Stimulated activated naive CD4-positive, alpha-beta T cell treated with Interleukin-2 at 50 U/mL for 16 hours (primary cell): ENCODE measurements at regions not wholly inside any gene's neighbourhood (a gene's known extent, or its start where the extent isn't known, plus 50 kb on each side); places are given as distances from the start of the nearest gene placed in this dataset.

ENCODE experiments used
- DNase-seq: peaks from one replicate; lab custom pipeline; 2025; lab: John Stamatoyannopoulos, UW

DNA sequence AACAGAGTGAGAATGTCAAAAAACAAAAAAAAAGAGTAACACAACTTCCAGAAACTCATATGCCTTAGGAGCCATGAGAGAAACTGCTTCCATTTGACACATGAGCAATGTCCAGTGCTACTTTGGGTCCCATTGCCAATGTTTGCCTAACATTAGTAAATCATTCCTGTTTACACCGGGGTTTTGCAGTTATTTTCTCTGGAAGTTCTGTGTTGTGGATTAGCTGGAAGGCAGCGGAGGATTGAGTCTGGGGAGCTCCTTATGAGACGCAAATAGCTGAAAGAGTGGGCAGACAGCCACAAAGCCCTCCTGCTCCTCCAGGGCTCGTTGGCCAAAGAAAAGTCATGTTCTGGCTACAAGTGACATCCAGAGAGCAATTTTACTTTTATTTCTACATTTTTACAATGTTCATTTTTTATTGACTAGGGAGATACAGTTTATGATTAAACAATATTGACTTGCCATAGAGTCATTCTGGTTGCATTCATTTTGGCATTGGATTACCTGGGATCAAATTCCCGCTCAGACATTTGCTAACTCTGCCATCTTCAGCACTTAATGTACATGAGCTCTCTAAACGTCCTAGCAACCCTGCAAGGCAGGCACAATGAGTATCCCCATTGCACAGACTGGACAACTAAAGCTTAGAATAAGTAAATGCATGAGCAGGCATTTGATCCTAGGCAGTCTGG is 66.4 kb upstream of the GALNT2 start:
- no peak for DNase-seq

DNA sequence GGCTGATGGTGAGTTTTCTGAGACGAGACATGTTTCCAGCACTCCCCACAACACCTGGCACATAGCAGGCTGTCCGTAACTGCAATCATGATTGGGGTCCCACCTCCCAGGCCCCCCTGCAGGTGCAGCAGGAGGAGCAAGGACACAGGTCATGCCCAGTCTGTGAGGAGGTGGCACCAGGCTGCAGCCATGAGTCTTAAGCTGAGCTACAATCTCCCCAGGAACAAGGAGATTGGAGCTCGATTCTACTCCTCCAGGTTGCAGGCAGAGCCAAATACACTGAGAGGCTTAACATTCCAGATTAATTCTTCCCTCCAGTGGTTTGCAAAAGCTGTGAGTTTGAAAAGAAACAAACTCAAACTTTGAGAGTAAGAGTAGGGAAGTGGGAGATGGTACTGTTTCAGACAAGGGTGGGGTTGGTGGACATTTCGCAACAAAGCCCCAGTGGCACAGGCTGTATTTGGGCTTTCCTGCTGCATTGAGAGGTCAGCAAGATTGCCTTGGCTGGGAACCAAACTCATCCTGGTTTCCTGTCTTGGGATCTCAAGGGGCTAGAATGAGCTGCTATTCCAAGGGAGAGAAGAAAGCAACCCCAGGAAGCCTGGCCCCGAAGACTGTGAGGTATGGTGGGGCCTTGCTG is 64.8 kb upstream of the GALNT2 start:
- no peak for DNase-seq

DNA sequence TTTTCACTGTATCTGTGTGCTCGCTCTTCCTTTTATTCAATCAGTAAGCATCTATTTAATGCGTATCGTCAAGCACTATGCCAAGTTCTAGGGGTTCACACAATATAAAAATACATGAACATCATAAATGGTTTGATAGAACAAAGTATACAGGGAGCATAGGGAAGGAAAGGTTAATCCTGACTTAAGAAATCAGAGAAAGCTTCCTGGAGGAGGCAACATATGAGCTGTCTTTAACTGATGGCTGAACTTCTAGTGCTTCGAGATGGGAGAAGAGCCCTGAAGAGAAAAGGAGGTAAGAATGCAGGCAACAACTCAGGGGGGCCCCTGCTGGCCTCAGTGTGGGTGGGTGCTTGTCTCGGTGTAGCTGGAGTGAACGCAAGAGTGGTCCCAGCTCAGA is 63.6 kb upstream of the GALNT2 start:
- DNase-seq: no peak

DNA sequence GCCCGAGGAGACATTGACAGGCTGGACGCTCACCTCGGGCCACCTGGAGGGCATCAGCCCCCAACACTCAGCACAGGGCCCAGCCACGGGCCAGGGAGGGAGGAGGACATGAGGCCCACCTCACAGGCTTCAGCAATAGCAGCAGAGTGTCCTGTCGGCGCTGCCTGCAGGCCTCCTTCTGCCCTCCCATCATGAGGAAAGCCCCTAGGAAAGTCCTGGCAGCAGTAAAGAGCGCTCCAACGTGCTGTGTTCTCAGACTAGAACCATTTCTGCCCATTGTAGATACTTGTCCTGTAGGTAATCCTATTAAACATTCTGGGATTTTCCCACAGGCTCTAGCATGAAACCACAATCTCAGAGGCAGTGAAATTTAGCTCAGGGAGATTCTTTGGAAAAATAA is 62.0 kb upstream of the GALNT2 start:
- DNase-seq: no peak

DNA sequence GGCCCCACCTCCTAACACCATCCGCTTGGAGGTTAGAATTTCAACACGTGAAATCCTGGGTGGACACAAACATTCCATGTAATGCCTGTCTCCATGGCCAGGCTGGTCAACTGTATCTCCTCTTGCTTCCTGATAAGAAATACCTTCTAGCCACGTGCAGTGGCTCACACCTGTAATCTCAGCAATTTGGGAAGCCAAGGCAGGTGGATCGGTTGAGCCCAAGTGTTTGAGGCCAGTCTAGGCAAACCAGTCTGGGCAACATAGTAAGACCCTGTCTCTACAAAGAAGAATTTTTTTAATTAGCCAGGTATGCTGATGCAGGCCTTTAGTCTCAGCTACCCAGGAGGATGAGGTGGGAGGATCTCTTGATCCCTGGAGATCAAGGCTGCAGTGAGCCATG is 58.3 kb upstream of the GALNT2 start:
- no peak for DNase-seq

DNA sequence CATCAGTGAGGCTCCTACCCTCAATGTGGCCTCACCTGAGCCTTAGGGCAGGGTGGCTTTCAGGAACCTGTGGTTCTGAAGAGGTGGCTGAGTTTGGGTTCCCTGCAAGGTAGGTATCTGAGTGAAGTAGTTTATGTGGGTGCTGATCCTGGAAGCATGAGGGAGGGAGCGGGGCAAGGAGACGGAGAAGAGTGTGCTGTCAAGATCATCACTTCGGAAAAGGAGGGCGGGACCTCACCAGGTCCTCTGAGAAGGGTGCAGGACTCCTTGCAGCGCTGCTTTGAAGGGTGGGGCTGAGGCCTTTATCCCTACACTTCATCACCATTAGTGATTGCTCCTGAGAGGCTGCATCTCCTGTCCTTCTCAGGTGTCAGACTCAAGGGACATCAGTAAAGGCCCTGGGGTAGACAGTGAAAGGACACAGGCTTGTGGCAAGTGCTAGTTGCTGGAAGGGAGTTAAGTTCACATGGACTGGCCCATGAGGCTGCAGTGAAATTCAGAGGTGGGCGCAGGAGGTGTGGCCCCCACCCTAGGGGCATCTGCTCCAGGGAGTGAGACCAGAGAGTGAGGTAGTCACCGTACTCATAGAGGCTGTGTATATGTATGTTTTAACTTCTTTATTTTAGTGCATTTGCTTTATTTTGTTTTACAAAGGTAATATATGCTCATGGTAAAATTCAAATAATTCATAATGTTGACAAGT is 57.3 kb upstream of the GALNT2 start:
- no peak for DNase-seq

DNA sequence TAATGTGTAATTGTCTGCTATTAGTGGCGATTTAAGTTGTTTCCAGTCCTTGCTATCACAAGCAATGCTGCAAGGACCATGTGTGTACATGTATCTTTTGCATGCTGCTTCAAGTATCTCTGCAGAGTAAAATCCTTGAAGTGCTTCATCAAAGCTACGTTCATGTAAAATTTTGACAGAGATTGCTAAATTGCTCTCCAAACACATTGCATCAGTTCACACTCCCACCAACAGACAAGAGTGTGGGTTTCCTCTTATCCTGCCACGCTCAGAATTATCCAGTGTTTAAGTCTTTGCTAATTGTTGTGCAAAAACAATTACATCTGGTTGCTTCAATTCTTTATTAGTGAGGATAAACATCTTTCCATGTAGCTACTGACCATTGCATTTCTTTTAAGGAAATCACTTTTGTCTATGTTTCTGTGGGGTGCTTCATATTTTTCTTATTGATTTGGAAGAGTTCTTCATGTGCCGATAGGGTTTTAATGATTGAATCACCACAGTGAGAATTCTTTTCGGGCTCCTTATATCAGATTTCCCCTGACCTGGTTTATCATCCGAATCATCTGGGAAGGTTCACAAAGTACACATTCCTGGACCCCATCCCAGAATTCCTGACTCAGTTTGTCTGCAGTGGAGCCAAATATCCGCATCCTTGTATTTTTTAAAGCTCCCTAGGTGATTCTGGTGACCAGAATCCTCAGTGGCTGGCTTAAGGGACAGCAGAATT is 56.3 kb upstream of the GALNT2 start:
- DNase-seq: no peak

DNA sequence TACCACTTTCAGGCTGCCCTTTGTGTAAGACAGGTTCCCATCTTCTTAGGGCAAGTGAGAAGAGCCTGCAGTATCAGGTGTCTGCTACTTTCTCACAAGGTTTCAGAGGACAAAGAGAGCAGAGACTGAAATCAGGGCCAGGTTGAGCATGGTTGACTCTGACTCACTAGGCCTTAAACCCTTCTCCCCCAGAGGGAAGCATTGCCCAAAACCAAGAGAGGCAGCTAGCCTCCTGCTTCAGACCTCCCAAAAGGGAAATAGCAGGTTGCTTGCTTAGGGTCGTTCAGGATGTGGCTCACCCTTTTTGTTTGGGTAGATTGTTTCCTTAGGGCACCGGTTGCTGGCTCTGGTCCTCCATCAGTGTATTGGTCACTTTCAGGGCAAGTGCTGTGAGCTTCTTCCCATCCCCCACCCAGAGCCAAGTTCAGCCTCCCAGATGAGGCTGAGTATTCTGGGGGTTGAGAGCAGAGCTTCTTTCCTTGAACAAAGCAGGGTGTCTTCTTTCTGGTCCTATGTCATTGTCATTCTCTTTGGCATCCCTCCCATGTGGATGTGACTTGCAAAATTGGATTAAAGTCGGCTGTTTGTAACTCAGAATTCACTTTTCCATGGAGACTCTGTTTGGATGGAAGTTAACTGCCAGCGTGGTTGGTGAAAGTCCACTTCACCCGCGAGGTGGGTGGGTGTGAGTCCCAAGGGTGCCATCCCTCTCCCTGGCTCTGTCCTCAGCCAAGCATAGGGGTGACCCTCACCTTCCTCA is 55.5 kb upstream of the GALNT2 start:
- no peak for DNase-seq

DNA sequence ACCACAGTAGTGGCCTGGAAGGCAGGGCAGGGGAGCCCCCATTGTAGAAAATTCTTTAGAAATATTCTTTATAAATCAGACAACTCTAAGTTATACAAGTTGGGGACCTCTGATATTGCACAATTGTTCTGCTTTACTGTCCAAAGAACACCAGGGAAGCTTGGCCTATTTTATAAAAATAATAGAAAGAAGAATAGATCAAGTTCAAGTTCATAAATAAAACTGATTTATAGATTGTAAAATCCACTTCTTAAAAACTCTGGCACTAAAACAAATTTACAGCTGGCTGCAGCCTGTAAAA is 55.0 kb upstream of the GALNT2 start:
- no peak for DNase-seq

DNA sequence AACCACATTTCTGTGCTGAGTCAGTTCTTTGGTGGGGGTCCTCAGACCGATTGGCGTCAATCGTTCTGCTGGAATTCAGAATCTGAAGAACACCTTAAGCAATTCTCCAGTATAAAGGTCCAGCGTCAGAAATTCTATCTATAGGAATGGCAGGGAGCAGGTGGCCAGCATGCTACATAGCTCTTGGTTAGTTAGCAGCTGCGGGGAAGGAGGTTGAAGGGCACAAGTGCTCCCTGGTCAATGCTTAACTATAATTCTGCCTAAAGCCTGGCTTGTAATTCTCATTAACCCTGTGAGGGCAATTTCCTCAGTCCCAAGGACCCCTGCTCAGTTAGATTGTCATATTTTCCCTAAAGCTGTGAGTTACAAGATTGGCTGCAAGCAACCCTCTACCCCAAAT is 54.3 kb upstream of the GALNT2 start:
- DNase-seq: no peak

DNA sequence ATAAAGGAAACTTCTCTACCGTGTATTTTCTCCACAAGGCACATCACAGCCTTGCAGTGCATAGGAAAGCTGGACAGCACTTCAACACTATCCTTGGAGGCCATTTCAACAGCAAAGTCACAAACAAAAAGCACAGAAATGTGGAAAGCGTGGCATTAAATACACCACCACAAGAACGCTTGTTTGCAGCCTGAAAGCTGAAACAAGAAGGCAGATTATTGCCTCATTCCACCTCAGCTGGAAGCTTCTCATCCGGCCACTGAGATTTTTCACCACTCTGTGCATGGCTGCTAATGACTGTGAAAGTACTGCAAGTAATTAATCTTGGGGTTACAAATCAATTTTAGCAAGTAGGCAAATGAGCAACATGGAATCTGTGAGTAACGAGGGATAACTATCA is 50.9 kb upstream of the GALNT2 start:
- no peak for DNase-seq
